DMS53 treated with DMSO at 0.1 percent for 48 hours (cell line): ENCODE measurements at regions not wholly inside any gene's neighbourhood (a gene's known extent, or its start where the extent isn't known, plus 50 kb on each side); places are given as distances from the start of the nearest gene placed in this dataset.
"Not testable (repeated sequence)": the region's sequence is repeated elsewhere in the genome, so short reads cannot be mapped to it uniquely, and the experiment has no call there.

Source experiments
- DNase-seq: peaks from one replicate; lab custom pipeline; 2025; ENCODE audit not compliant: unreplicated experiment; lab: John Stamatoyannopoulos, UW

DNA sequence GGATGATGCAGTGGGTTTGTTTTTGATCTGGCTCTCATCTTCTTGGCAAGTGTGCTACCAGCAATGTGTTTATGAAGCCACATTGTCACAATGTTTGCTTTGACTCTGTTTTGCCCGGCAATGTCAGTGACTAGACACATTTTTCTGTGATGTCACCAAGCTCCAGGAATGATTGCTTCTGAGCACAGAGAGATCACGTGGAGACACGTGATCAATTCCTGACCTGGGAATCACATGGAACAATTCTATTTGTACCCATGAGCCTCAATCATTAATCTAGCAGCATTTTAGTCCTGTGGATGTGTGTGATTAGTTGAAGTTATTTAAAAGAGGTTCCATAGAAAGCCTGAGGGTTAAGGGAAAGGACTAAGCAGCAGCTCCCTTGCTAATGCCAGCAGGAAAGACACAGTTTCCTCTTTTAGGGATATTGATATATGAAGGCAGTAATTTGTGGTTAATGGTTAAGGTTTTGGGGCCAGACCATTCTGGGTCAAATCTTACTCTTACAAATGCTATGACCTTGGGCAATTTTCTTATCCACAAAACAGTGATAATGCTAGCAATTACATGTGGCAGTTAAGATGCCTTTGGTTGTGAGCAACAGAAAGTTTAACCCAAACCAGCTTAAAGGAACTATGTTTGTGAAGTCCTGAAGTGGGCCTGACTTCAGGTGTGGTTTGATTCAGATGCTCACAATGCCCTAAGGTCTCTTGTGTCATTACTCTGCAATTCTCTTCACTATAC is 59.0 kb downstream of the FASLG start:
- DNase-seq = peak; percentile 77

DNA sequence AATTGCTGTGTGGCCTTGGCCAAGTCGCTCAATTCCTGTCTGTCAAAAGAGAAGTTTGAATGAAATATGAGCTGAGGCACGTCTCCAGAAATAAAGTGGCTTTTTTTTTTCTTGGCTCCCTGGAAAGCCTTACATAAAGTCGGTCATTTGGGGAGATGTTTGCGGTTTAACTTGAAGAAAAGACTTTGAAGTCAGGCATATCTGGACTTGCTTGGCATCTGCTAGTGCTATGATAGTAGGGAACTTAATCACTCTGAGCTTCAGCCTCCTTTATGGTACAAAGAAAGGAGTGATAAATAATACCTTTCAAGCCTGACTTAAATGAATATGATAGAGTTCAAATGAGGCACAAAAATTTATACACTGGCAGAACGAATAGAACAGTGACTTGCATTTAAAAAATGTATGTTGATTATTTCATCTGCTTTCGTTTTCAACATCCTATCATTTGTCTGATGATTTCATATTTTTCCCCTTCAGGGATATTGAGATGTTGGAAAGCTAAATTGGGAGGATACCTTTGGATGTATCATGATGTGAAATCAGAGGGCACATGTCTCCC is 60.2 kb downstream of the FASLG start:
- DNase-seq = no peak

- peak; percentile 28 for DNase-seq
Observed at GRCh38 chr1:172719694-172720138, 60.8 kb downstream of the FASLG start.

DNA sequence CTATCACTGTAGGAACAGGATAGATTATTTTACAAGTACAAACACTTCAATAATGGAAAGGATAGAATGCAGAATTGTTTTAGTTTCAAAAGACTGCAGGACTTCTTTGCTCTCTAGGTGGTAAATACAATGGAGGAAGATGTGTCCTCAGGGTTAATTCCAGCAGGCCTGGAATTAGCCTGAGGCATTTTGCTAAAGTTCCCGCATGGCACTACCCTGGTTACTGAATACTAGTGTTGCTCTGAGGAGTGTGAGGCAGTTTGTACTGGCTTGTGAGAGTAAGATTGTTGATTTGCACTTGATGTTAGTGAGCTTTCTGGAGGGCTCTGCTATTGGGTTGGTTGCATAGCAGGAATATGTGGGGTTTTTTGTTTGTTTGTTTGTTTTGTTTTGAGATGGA is 61.4 kb downstream of the FASLG start:
- DNase-seq = no peak

DNA sequence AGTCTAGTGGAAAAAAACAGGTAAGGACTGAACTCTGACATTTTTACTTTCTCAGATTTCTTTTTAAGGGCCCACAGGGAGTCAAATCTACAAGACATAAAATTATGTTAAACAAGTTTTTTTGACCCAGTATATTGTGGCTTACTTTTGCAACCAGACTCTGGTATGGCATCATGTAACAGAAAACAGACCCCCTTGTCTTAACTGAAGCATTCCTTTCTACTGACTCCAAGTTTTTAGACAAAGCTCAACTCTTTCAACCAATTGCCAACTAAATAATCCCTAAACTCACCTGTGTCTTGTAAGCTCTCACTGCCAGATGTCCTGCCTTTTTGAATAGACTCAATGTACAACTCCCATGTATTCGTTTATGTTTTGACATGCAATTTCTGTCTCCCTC is 64.3 kb downstream of the FASLG start:
- DNase-seq = no peak

- no peak for DNase-seq
Observed at GRCh38 chr1:172724232-172724631, 65.3 kb downstream of the FASLG start.

- DNase-seq = no peak
Observed at GRCh38 chr1:172724765-172725613, 66.1 kb downstream of the FASLG start.

GRCh38 chr1:172726740-172727139 is 67.8 kb downstream of the FASLG start:
- no peak for DNase-seq

GRCh38 chr1:172727275-172727857 is 68.5 kb downstream of the FASLG start:
- no peak for DNase-seq

DNA sequence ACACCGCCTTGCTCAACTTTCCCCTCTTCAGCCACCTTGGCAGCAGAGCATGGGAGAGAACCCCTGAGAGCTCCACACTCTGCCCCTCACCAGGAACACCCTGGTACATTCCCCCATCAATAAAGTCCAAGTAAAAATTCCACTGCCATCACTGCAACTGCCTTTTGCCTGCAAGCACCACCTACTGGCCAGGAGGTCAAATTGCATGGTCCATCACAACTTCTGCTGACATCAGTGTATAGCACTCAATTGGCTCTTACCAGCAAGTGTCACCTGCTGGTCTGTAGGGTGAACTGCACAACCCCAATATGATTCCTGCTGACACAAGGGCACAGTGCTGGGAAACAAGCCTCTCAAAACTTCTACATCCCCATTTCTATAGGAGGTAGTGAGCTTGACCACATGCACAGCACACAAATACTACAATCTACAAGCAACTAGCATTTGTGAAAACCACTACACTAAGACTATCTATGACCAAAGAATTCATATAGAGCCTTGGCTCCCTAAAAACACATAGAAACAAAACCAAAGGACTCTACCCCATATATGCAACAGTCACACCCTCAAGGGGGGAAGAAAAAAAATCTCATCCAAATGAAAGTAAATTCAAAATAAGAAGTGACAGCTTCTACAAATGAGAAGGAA is 69.2 kb downstream of the FASLG start:
- DNase-seq = peak; percentile 50

DNA sequence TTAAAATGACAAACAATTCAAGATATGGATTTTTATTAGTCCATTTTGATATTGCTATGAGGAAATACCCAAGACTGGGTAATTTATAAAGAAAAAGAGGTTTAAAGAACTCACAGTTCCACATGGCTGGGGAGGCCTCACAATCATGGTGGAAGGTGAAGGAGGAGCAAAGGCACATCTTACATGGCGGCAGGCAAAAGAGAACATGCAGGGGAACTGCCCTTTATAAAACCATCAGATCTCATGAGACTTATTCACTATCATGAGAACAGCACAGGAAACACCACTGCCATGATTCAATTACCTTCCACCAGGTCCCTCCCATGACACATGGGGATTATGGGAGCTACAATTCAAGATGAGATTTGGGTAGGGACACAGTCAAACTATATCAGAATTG is 69.8 kb downstream of the FASLG start:
- DNase-seq = not testable (repeated sequence)

DNA sequence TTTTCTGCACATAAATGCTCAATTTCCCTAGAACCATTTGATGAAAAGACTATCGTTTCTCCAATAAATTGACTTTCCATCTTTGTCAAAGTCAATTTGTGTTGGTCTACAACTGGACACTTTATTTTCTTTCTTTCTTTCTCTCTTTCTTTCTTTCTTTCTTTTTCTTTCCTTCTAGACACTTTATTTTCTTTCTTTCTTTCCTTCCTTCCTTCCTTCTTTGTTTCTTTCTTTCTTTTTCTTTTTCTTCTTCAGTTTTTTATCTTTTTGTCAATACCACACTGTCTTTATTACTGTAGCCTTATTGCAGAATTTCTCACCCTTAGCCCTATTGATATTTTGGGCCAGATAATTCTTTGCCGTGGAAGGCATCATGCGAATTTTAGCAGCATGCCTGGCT is 73.5 kb downstream of the FASLG start:
- DNase-seq = no peak

DNA sequence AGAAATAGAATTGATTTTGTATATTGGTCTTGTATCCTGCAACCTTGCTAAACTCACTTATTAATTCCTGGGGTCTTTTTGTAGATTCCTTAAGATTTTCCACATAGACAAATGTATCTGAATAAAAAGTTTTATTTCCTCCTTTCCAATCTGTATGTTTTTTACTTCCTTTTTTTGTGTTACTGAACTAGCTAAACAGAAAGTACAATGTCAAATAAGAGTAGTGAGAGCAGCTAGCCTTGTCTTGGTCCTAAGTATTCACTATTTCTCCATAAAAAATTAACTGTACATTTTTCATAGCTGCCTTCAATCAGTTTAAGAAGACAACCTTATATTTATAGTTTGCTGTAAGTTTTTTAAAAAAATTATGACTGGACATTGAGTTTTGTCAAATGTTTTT is 74.9 kb downstream of the FASLG start:
- DNase-seq = no peak

DNA sequence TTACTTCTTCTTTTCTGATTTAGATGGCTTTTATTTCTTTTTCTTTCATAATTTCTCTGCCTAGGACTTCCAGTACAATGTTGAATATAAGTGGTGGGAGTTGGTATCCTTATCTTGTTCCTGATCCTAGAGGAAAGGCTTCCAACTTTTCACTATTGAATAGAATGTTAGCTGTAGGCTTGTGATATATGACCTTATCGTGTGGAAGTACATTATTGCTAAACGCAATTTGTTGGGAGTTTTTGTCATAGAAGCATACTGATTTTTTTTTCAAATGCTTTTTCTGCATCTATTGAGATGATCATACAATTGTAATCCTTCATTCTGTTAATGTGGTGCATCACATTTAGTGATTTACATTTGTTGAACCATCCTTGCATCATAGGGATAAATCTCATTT is 79.5 kb downstream of the FASLG start:
- no peak for DNase-seq

GRCh38 chr1:172742599-172743500 is 83.9 kb downstream of the FASLG start:
- DNase-seq = peak; percentile 51

DNA sequence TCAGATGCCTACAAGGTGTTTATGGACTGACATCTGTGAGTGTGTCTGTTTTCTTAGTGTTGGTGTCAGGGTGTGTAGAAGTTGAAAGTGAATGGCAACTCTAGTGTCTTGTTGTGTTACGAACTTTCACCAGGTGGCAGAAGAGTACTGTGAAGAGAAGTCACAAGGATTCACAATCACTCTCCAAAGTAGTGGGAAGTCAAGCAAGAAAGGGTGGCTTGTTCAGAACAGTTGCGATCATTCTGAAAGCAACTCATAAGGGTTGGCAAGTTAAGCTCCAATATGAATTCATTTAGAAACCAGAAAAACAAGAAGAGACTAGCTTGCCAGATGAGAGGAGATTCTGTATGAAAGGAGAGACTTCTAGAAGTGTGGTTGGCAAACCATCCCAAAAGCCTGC is 86.1 kb downstream of the FASLG start:
- DNase-seq = peak; percentile 60

DNA sequence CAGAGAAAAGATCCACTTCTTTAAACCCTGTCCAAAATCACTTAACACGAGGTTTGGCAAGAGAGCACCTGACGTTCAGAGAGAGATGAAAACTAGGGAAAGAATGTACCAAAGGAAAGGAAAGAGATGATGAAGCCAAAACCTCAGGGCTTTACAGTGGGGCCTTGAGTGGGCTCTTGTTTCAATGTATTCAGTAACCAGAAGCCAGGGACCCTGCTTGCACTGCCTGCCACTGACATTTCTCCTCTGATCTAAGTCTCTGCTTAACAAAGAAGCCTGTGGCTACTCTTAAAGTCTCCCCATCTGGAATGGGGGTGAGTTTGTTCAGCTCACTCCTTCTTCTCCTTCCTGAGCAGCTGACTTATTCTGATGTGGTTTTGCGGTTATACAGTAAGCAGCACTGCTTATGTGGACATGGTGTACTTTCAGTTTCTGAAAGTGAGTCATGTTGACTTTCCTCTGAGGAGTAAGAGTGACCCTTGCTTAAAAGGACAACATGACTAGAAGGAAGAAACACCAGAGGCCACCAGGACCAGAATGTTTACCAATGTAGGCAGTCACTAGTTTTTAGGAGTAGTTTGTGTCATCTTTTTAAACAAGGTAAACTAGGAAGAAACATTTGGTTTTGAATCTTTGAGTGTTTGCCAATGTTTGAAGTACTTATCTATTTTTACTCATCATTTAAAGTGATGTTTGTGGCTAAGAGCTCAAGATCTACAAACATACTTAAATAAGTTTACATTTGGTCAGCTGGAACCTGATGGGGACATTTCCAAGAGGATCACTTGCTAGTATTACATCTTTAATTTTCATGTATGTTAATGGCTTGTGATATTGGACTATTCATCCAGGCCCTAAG is 87.4 kb downstream of the FASLG start:
- peak; percentile 84 for DNase-seq

GRCh38 chr1:172748201-172748600 is 89.3 kb downstream of the FASLG start:
- no peak for DNase-seq

DNA sequence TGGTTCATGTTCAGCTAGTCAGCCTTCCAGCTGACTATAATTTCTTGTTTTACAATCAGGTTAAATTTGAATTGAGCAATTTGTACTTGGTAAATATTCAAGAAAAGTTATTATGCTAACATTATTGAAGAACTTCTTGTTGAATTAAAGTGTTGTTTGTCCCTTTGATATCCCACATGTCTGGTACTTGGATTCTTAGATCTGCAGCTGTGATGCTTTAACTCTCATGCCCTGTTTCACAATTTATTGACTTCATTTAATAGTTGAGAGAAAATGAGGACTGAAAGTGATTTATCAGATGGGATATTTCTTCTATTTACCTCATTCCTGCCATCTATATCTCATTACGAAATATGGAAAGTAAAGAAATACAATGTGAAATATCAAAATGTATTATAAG is 92.8 kb downstream of the FASLG start:
- DNase-seq = no peak
